ENCODE measurements at regions not wholly inside any gene's neighbourhood (a gene's known extent, or its start where the extent isn't known, plus 50 kb on each side); places are given as distances from the start of the nearest gene placed in this dataset.
A peak's percentile ranks its signal among the peaks of the same experiment; 100 is the strongest.

- Mint-ChIP-seq H3K27me3 (ENCODE audit: low read depth) (no peaks in the 10 kb centered on the region), H3K4me1 (ENCODE audit: low read depth) (peaks cover 3% of the 10 kb centered on the region), H3K36me3 (ENCODE audit: low read depth) (no peaks in the 10 kb centered on the region), H3K27ac (ENCODE audit: unreplicated experiment) (no peak overlapping the region), H3K9me3 (ENCODE audit: low read depth) (no peaks in the 10 kb centered on the region), H3K4me3 (ENCODE audit: unreplicated experiment) (no peak overlapping the region)
- DNase-seq (ENCODE audit: low spot score) = peak; percentile 62
- no peak for TF ChIP-seq CTCF (IDR thresholded peaks at IDR 0.05)
Measured at GRCh38 chr4:156198511-156198910, 244.8 kb upstream of the CTSO start.

GRCh38 chr4:156197216-156197615 lies 243.6 kb upstream of the CTSO start:
- Mint-ChIP-seq H3K4me3 (ENCODE audit: unreplicated experiment) (no peak overlapping the region), H3K9me3 (ENCODE audit: low read depth) (no peaks in the 10 kb centered on the region), H3K27me3 (ENCODE audit: low read depth) (no peaks in the 10 kb centered on the region), H3K27ac (ENCODE audit: unreplicated experiment) (no peak overlapping the region), H3K36me3 (ENCODE audit: low read depth) (no peaks in the 10 kb centered on the region), H3K4me1 (ENCODE audit: low read depth) (peaks cover 13% of the 10 kb centered on the region)
- TF ChIP-seq CTCF (IDR thresholded peaks at IDR 0.05) = no peak
- peak; percentile 62 for DNase-seq (ENCODE audit: low spot score)

- no peak for TF ChIP-seq CTCF (IDR thresholded peaks at IDR 0.05)
- no peak overlapping the region for H3K27ac Mint-ChIP-seq (ENCODE audit: unreplicated experiment)
- H3K27me3 Mint-ChIP-seq (ENCODE audit: low read depth) = no peaks in the 10 kb centered on the region
- H3K4me3 Mint-ChIP-seq (ENCODE audit: unreplicated experiment) = no peak overlapping the region
- peak; percentile 54 for DNase-seq (ENCODE audit: low spot score)
- H3K9me3 Mint-ChIP-seq (ENCODE audit: low read depth) = no peaks in the 10 kb centered on the region
- peaks cover 13% of the 10 kb centered on the region for H3K4me1 Mint-ChIP-seq (ENCODE audit: low read depth)
- no peaks in the 10 kb centered on the region for H3K36me3 Mint-ChIP-seq (ENCODE audit: low read depth)
Measured at GRCh38 chr4:156196722-156197121, 243.1 kb upstream of the CTSO start.

GRCh38 chr4:156195914-156196313 lies 242.2 kb upstream of the CTSO start:
- H3K27me3 Mint-ChIP-seq (ENCODE audit: low read depth) = no peaks in the 10 kb centered on the region
- H3K27ac Mint-ChIP-seq (ENCODE audit: unreplicated experiment) = no peak overlapping the region
- H3K4me3 Mint-ChIP-seq (ENCODE audit: unreplicated experiment) = no peak overlapping the region
- no peaks in the 10 kb centered on the region for H3K36me3 Mint-ChIP-seq (ENCODE audit: low read depth)
- TF ChIP-seq CTCF (IDR thresholded peaks at IDR 0.05) = no peak
- no peaks in the 10 kb centered on the region for H3K9me3 Mint-ChIP-seq (ENCODE audit: low read depth)
- DNase-seq (ENCODE audit: low spot score) = no peak
- H3K4me1 Mint-ChIP-seq (ENCODE audit: low read depth) = peaks cover 13% of the 10 kb centered on the region

- no peak for TF ChIP-seq CTCF (IDR thresholded peaks at IDR 0.05)
- Mint-ChIP-seq H3K27ac (ENCODE audit: unreplicated experiment) (no peak overlapping the region), H3K36me3 (ENCODE audit: low read depth) (no peaks in the 10 kb centered on the region), H3K27me3 (ENCODE audit: low read depth) (no peaks in the 10 kb centered on the region), H3K4me3 (ENCODE audit: unreplicated experiment) (no peak overlapping the region), H3K9me3 (ENCODE audit: low read depth) (no peaks in the 10 kb centered on the region), H3K4me1 (ENCODE audit: low read depth) (peaks cover 21% of the 10 kb centered on the region)
- DNase-seq (ENCODE audit: low spot score) = no peak
Measured at GRCh38 chr4:156194896-156195295, 241.2 kb upstream of the CTSO start.
